ENCODE measurements at regions not wholly inside any gene's neighbourhood (a gene's known extent, or its start where the extent isn't known, plus 50 kb on each side); places are given as distances from the start of the nearest gene placed in this dataset.

- no peak for TF ChIP-seq POLR2A (IDR thresholded peaks at IDR 0.05; ENCODE audit: extremely low read depth, insufficient read length)
- 0 out of 2 replicates have a peak, but pooled peaks have one; percentile 16 for TF ChIP-seq MAX (IDR thresholded peaks at IDR 0.05; ENCODE audit: low read depth, low read length)
- DNase-seq (ENCODE audit: low read depth): peak; percentile 33
- H3K4me3 ChIP-seq (ENCODE audit: low read depth, low read length): no peak overlapping the region
Observed at GRCh38 chr12:25653487-25654175, 100.5 kb upstream of the LMNTD1 start.

- no peak for DNase-seq (ENCODE audit: low read depth)
- TF ChIP-seq POLR2A (IDR thresholded peaks at IDR 0.05; ENCODE audit: extremely low read depth, insufficient read length) (no peak), CTCF (IDR thresholded peaks at IDR 0.05; ENCODE audit: low read depth, low read length) (no peak), MAX (IDR thresholded peaks at IDR 0.05; ENCODE audit: low read depth, low read length) (no peak), MYC (IDR thresholded peaks at IDR 0.05; ENCODE audit: low read depth, low read length) (no peak)
- no peak overlapping the region for H3K4me3 ChIP-seq (ENCODE audit: low read depth, low read length)
Observed at GRCh38 chr12:25655702-25656101, 102.6 kb upstream of the LMNTD1 start.

GRCh38 chr12:25659621-25660020 lies 106.5 kb upstream of the LMNTD1 start:
- no peak for DNase-seq (ENCODE audit: low read depth)
- no peak overlapping the region for H3K4me3 ChIP-seq (ENCODE audit: low read depth, low read length)
- TF ChIP-seq CTCF (IDR thresholded peaks at IDR 0.05; ENCODE audit: low read depth, low read length) (no peak), MYC (IDR thresholded peaks at IDR 0.05; ENCODE audit: low read depth, low read length) (no peak), POLR2A (IDR thresholded peaks at IDR 0.05; ENCODE audit: extremely low read depth, insufficient read length) (no peak), MAX (IDR thresholded peaks at IDR 0.05; ENCODE audit: low read depth, low read length) (no peak)

GRCh38 chr12:25670076-25671055 lies 117.3 kb upstream of the LMNTD1 start:
- TF ChIP-seq POLR2A (IDR thresholded peaks at IDR 0.05; ENCODE audit: extremely low read depth, insufficient read length) (no peak), MAX (IDR thresholded peaks at IDR 0.05; ENCODE audit: low read depth, low read length) (no peak), MYC (IDR thresholded peaks at IDR 0.05; ENCODE audit: low read depth, low read length) (no peak), CTCF (IDR thresholded peaks at IDR 0.05; ENCODE audit: low read depth, low read length) (no peak)

GRCh38 chr12:25675808-25676207 lies 122.7 kb upstream of the LMNTD1 start:
- DNase-seq (ENCODE audit: low read depth): no peak
- no peak overlapping the region for H3K4me3 ChIP-seq (ENCODE audit: low read depth, low read length)
- TF ChIP-seq CTCF (IDR thresholded peaks at IDR 0.05; ENCODE audit: low read depth, low read length): no peak
- TF ChIP-seq POLR2A (IDR thresholded peaks at IDR 0.05; ENCODE audit: extremely low read depth, insufficient read length): no peak
- TF ChIP-seq MAX (IDR thresholded peaks at IDR 0.05; ENCODE audit: low read depth, low read length): no peak
- no peak for TF ChIP-seq MYC (IDR thresholded peaks at IDR 0.05; ENCODE audit: low read depth, low read length)

More at GRCh38 chr12:25670076-25671055, 117.3 kb upstream of the LMNTD1 start:
- no peak for DNase-seq (ENCODE audit: low read depth)
- no peak overlapping the region for H3K4me3 ChIP-seq (ENCODE audit: low read depth, low read length)
